ENCODE measurements at regions not wholly inside any gene's neighbourhood (a gene's known extent, or its start where the extent isn't known, plus 50 kb on each side); places are given as distances from the start of the nearest gene placed in this dataset.

DNA sequence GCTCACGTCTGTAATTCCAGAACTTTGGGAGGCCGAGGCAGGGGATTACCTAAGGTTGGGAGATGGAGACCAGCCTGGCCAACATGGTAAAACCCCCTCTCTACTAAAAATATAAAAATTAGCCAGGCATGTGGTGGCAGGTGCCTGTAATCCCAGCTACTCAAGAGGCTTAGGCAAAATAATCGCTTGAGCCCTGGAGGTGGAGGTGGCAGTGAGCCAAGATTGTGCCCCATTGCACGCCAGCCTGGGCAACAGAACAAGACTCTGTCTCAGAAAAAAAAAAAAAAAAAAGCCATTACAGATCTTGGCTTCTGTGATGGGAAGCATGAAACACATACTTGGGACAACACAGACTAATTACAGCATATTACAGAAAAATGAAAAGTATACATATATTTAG lies 1404.5 kb upstream of the SPRY2 start:
- no peak for DNase-seq (ENCODE audit: low read depth in 1 of 2, low spot score in 1 of 2)
- no peaks in the 10 kb centered on the region for H3K9me3 ChIP-seq
- no peaks in the 10 kb centered on the region for H3K4me1 ChIP-seq
- ChIA-PET POLR2A (no interaction called here), CTCF (no interaction called here)
- ATAC-seq = no peak
- 22% methylated on average over 4 of the region's 4 CpGs for WGBS (ENCODE audit: missing lambda C conversion rate)
- no peak overlapping the region for H3K4me3 ChIP-seq
- TF ChIP-seq MAX (IDR thresholded peaks at IDR 0.05) (no peak), HOXA7 (CRISPR knock-in tag; IDR thresholded peaks at IDR 0.05) (no peak), JUN (IDR thresholded peaks at IDR 0.05) (no peak), NR3C1 (IDR thresholded peaks at IDR 0.05) (no peak), ZNF302 (CRISPR knock-in tag; IDR thresholded peaks at IDR 0.05) (no peak), MYC (IDR thresholded peaks at IDR 0.05; ENCODE audit: borderline replicate concordance, low read length) (no peak), CBX8 (IDR thresholded peaks at IDR 0.05) (no peak), TP53 (CRISPR knock-in tag; IDR thresholded peaks at IDR 0.05) (no peak), CHD4 (IDR thresholded peaks at IDR 0.05; ENCODE audit: borderline replicate concordance) (no peak), USF2 (IDR thresholded peaks at IDR 0.05) (no peak)
- TF ChIP-seq, protein P1, sequence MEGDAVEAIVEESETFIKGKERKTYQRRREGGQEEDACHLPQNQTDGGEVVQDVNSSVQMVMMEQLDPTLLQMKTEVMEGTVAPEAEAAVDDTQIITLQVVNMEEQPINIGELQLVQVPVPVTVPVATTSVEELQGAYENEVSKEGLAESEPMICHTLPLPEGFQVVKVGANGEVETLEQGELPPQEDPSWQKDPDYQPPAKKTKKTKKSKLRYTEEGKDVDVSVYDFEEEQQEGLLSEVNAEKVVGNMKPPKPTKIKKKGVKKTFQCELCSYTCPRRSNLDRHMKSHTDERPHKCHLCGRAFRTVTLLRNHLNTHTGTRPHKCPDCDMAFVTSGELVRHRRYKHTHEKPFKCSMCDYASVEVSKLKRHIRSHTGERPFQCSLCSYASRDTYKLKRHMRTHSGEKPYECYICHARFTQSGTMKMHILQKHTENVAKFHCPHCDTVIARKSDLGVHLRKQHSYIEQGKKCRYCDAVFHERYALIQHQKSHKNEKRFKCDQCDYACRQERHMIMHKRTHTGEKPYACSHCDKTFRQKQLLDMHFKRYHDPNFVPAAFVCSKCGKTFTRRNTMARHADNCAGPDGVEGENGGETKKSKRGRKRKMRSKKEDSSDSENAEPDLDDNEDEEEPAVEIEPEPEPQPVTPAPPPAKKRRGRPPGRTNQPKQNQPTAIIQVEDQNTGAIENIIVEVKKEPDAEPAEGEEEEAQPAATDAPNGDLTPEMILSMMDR (IDR thresholded peaks at IDR 0.05) = no peak
- H3K4me2 ChIP-seq = no peak overlapping the region
- FAIRE-seq = no peak
- H3K27ac ChIP-seq = no peak overlapping the region

DNA sequence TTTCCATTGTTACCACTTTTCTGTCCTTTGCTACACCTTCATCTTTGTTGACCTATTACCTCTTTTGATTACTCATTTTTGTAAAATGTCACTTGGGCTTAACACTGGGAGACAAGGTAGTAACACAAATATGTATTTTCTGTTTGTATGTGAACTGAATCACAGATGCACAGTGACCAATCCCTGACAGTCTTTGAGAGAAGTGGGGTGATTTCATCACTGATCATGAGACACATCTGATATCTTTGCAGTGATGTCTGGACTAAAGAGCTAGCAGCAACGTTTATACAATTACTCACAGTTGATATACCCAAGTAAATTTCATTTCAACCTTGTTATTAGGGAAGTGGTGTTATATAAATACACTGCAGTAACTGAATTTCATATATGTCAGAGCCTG lies 1397.4 kb upstream of the SPRY2 start:
- Histone ChIP-seq H3K27ac (no peak overlapping the region), H3K9me3 (no peaks in the 10 kb centered on the region), H3K4me2 (no peak overlapping the region), H3K4me3 (no peak overlapping the region), H3K4me1 (no peaks in the 10 kb centered on the region)
- DNase-seq (ENCODE audit: low read depth in 1 of 2, low spot score in 1 of 2) (peak in 1 of 2 experiments; percentile 38), ATAC-seq (peak; percentile 28 to 39; a peak in 2 of 6 replicates), FAIRE-seq (no peak)
- POLR2A ChIA-PET = no interaction called here
- CTCF ChIA-PET = no interaction called here
- WGBS (ENCODE audit: missing lambda C conversion rate) = 0% methylated on average over 1 of the region's 1 CpG
- TF ChIP-seq FOSL2 (IDR thresholded peaks at IDR 0.05) = no peak
- TF ChIP-seq FOSL2 (CRISPR knock-in tag; IDR thresholded peaks at IDR 0.05) = no peak
- no peak for TF ChIP-seq EHF (CRISPR knock-in tag; IDR thresholded peaks at IDR 0.05)
- TF ChIP-seq EP300 (IDR thresholded peaks at IDR 0.05) = no peak
- no peak for TF ChIP-seq POLR2AphosphoS2 (conservative IDR thresholded peaks at IDR 0.05; ENCODE audit: low read length)
- no peak for TF ChIP-seq NR3C1 (IDR thresholded peaks at IDR 0.05)
- TF ChIP-seq PHF8 (IDR thresholded peaks at IDR 0.05; ENCODE audit: borderline replicate concordance, low read depth) = no peak
- no peak for TF ChIP-seq USF2 (IDR thresholded peaks at IDR 0.05)
- TF ChIP-seq KDM5A (IDR thresholded peaks at IDR 0.05) = no peak
- TF ChIP-seq NFE2L2 (conservative IDR thresholded peaks at IDR 0.05; ENCODE audit: low read length) = no peak
- TF ChIP-seq JUN (IDR thresholded peaks at IDR 0.05) = no peak
- no peak for TF ChIP-seq MAZ (IDR thresholded peaks at IDR 0.05; ENCODE audit: borderline replicate concordance, low read depth, low read length)
- TF ChIP-seq SREBF2 (IDR thresholded peaks at IDR 0.05) = no peak
- TF ChIP-seq FOXS1 (CRISPR knock-in tag; IDR thresholded peaks at IDR 0.05) = no peak
- TF ChIP-seq MYC (IDR thresholded peaks at IDR 0.05; ENCODE audit: borderline replicate concordance, low read length) = no peak
- no peak for TF ChIP-seq RARB (CRISPR knock-in tag; IDR thresholded peaks at IDR 0.05)
- no peak for TF ChIP-seq EHMT2 (IDR thresholded peaks at IDR 0.05; ENCODE audit: low read depth)
- TF ChIP-seq POLR2A (IDR thresholded peaks at IDR 0.05; ENCODE audit: low read length) = no peak
- no peak for TF ChIP-seq NPAS2 (CRISPR knock-in tag; IDR thresholded peaks at IDR 0.05; ENCODE audit: borderline replicate concordance)
- TF ChIP-seq JUNB (IDR thresholded peaks at IDR 0.05) = no peak
- no peak for TF ChIP-seq GATA3 (IDR thresholded peaks at IDR 0.05; ENCODE audit: borderline replicate concordance)

Data from A549 (cell line).